ENCODE measurements at regions not wholly inside any gene's neighbourhood (a gene's known extent, or its start where the extent isn't known, plus 50 kb on each side); places are given as distances from the start of the nearest gene placed in this dataset.

GRCh38 chr6:15779726-15780125 lies 116.9 kb upstream of the DTNBP1 start:
- DNase-seq (ENCODE audit: extremely low spot score, unreplicated experiment) = no peak
- H3K27ac Mint-ChIP-seq = no peak overlapping the region
- no peaks in the 10 kb centered on the region for H3K36me3 Mint-ChIP-seq
- no peak for TF ChIP-seq CTCF (conservative IDR thresholded peaks at IDR 0.05)
- H3K27me3 Mint-ChIP-seq = no peaks in the 10 kb centered on the region
- peaks cover 10% of the 10 kb centered on the region for H3K4me1 Mint-ChIP-seq (ENCODE audit: unreplicated experiment)
- H3K9me3 Mint-ChIP-seq = peaks cover 5% of the 10 kb centered on the region
- H3K4me3 Mint-ChIP-seq = no peak overlapping the region

- no peak for DNase-seq (ENCODE audit: extremely low spot score, unreplicated experiment)
- H3K27me3 Mint-ChIP-seq = no peaks in the 10 kb centered on the region
- no peak overlapping the region for H3K27ac Mint-ChIP-seq
- no peaks in the 10 kb centered on the region for H3K9me3 Mint-ChIP-seq
- peaks cover 10% of the 10 kb centered on the region for H3K4me1 Mint-ChIP-seq (ENCODE audit: unreplicated experiment)
- H3K36me3 Mint-ChIP-seq = no peaks in the 10 kb centered on the region
- no peak for TF ChIP-seq CTCF (conservative IDR thresholded peaks at IDR 0.05)
- no peak overlapping the region for H3K4me3 Mint-ChIP-seq
Measured at GRCh38 chr6:15776458-15776980, 113.7 kb upstream of the DTNBP1 start.

- H3K27me3 Mint-ChIP-seq = peaks cover under 1% of the 10 kb centered on the region
Measured at GRCh38 chr6:15775741-15776140, 112.9 kb upstream of the DTNBP1 start.

GRCh38 chr6:15775076-15775634 lies 112.3 kb upstream of the DTNBP1 start:
- Mint-ChIP-seq H3K9me3 (no peaks in the 10 kb centered on the region), H3K4me1 (ENCODE audit: unreplicated experiment) (peaks cover 10% of the 10 kb centered on the region), H3K27ac (no peak overlapping the region), H3K27me3 (peaks cover 3% of the 10 kb centered on the region), H3K36me3 (no peaks in the 10 kb centered on the region), H3K4me3 (no peak overlapping the region)
- DNase-seq (ENCODE audit: extremely low spot score, unreplicated experiment) = no peak
- no peak for TF ChIP-seq CTCF (conservative IDR thresholded peaks at IDR 0.05)

More at GRCh38 chr6:15775741-15776140, 112.9 kb upstream of the DTNBP1 start:
- no peak overlapping the region for H3K4me3 Mint-ChIP-seq
- no peaks in the 10 kb centered on the region for H3K36me3 Mint-ChIP-seq
- H3K9me3 Mint-ChIP-seq = no peaks in the 10 kb centered on the region
- no peak for TF ChIP-seq CTCF (conservative IDR thresholded peaks at IDR 0.05)
- no peak for DNase-seq (ENCODE audit: extremely low spot score, unreplicated experiment)
- H3K4me1 Mint-ChIP-seq (ENCODE audit: unreplicated experiment) = peaks cover 10% of the 10 kb centered on the region
- H3K27ac Mint-ChIP-seq = no peak overlapping the region

- DNase-seq (ENCODE audit: extremely low spot score, unreplicated experiment) = no peak
- Mint-ChIP-seq H3K4me1 (ENCODE audit: unreplicated experiment) (peaks cover 10% of the 10 kb centered on the region), H3K27me3 (peaks cover 3% of the 10 kb centered on the region), H3K36me3 (no peaks in the 10 kb centered on the region), H3K9me3 (no peaks in the 10 kb centered on the region), H3K27ac (no peak overlapping the region), H3K4me3 (no peak overlapping the region)
- no peak for TF ChIP-seq CTCF (conservative IDR thresholded peaks at IDR 0.05)
Measured at GRCh38 chr6:15773806-15774410, 111.1 kb upstream of the DTNBP1 start.
